T-helper 1 cell treated with Interleukin-12 subunit alpha and Interleukin-12 subunit beta and Interleukin-4 antibody, amounts not matched to agents 30 μg/mL and 1 μg/mL, for 36 hours (primary cell): ENCODE measurements at regions not wholly inside any gene's neighbourhood (a gene's known extent, or its start where the extent isn't known, plus 50 kb on each side); places are given as distances from the start of the nearest gene placed in this dataset.

ENCODE experiments used
- H3K27ac Mint-ChIP-seq: one replicate; pipeline ENCODE4 v1.8.0; 2021; ENCODE audit warnings: mild to moderate bottlenecking, mixed read lengths
- H3K27me3 Mint-ChIP-seq: one replicate; pipeline ENCODE4 v1.8.0; 2021; ENCODE audit warnings: low read depth, mixed read lengths
- H3K36me3 Mint-ChIP-seq: one replicate; pipeline ENCODE4 v1.8.0; 2021; ENCODE audit warnings: low read depth, mixed read lengths
- H3K4me1 Mint-ChIP-seq: one replicate; pipeline ENCODE4 v1.8.0; 2021; ENCODE audit warnings: low read depth, mixed read lengths
- H3K4me3 Mint-ChIP-seq: one replicate; pipeline ENCODE4 v1.8.0; 2021; ENCODE audit warnings: mild to moderate bottlenecking, moderate library complexity, mixed read lengths
- H3K9me3 Mint-ChIP-seq: one replicate; pipeline ENCODE4 v1.8.0; 2021; ENCODE audit warnings: mixed read lengths

DNA sequence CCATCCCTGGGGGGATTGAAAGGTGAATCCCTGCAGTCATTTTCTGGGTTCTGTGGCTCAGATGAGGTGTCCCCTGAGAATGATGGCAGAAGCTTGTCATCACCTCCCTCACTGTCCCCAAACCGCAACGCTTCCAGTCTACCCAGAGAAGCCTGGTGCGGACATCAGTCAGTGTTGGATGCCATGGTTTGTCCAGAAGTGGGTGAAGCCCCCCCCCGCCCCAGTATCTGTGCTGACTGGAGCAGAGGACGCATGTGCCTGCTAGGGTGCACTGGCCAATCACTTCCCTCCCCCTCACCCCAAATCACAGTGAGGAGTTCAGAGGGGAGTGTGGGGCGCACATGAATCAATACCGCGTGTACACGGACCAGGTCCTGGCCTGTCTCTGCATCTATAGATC, 150.5 kb downstream of the TEX29 start:
- no peak overlapping the region for H3K4me3 Mint-ChIP-seq
- H3K4me1 Mint-ChIP-seq, result no peaks in the 10 kb centered on the region
- H3K9me3 Mint-ChIP-seq, result no peaks in the 10 kb centered on the region
- H3K27ac Mint-ChIP-seq, result no peak overlapping the region
- peaks cover 8% of the 10 kb centered on the region for H3K27me3 Mint-ChIP-seq
- H3K36me3 Mint-ChIP-seq, result no peaks in the 10 kb centered on the region

GRCh38 chr13:111472083-111472482, 151.6 kb downstream of the TEX29 start:
- H3K4me3 Mint-ChIP-seq, result no peak overlapping the region
- no peak overlapping the region for H3K27ac Mint-ChIP-seq
- no peaks in the 10 kb centered on the region for H3K9me3 Mint-ChIP-seq
- peaks cover 1% of the 10 kb centered on the region for H3K27me3 Mint-ChIP-seq
- no peaks in the 10 kb centered on the region for H3K36me3 Mint-ChIP-seq
- no peaks in the 10 kb centered on the region for H3K4me1 Mint-ChIP-seq

GRCh38 chr13:111472559-111473460, 152.4 kb downstream of the TEX29 start:
- Mint-ChIP-seq H3K36me3 (no peaks in the 10 kb centered on the region), H3K4me3 (no peak overlapping the region), H3K9me3 (no peaks in the 10 kb centered on the region), H3K27me3 (no peaks in the 10 kb centered on the region), H3K4me1 (no peaks in the 10 kb centered on the region), H3K27ac (no peak overlapping the region)

GRCh38 chr13:111474136-111475002, 153.9 kb downstream of the TEX29 start:
- H3K9me3 Mint-ChIP-seq, result no peaks in the 10 kb centered on the region
- H3K27ac Mint-ChIP-seq, result no peak overlapping the region
- no peaks in the 10 kb centered on the region for H3K4me1 Mint-ChIP-seq
- no peaks in the 10 kb centered on the region for H3K36me3 Mint-ChIP-seq
- no peaks in the 10 kb centered on the region for H3K27me3 Mint-ChIP-seq
- no peak overlapping the region for H3K4me3 Mint-ChIP-seq

- Mint-ChIP-seq H3K27ac (no peak overlapping the region), H3K4me3 (no peak overlapping the region), H3K4me1 (no peaks in the 10 kb centered on the region), H3K27me3 (no peaks in the 10 kb centered on the region), H3K36me3 (no peaks in the 10 kb centered on the region), H3K9me3 (no peaks in the 10 kb centered on the region)
These were observed 155.0 kb downstream of the TEX29 start for GRCh38 chr13:111475488-111475887.

GRCh38 chr13:111476197-111476596, 155.8 kb downstream of the TEX29 start:
- no peaks in the 10 kb centered on the region for H3K36me3 Mint-ChIP-seq
- H3K27ac Mint-ChIP-seq, result no peak overlapping the region
- H3K4me3 Mint-ChIP-seq, result no peak overlapping the region
- no peaks in the 10 kb centered on the region for H3K9me3 Mint-ChIP-seq
- no peaks in the 10 kb centered on the region for H3K27me3 Mint-ChIP-seq
- no peaks in the 10 kb centered on the region for H3K4me1 Mint-ChIP-seq

DNA sequence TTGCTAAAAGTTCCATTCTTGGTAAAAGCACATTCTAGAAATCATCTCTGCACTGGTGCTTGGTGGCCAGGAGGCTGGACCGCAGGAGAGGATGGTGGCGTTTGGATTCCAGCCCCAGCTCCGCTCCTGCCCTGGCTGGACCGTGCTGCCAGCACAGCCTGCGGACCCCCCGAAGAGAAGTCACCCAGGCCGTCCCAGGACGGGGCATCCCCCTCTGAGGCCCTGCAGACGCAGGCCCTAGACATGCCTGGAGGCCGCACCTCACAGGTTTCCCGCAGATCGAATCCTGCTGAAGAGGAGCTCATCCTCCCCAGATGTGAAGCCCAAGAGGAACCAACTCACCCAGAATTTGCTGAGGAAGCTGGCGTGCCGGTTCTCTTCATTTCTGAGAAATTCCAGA, 159.0 kb downstream of the TEX29 start:
- Mint-ChIP-seq H3K27me3 (no peaks in the 10 kb centered on the region), H3K4me1 (no peaks in the 10 kb centered on the region), H3K36me3 (no peaks in the 10 kb centered on the region), H3K27ac (no peak overlapping the region), H3K9me3 (no peaks in the 10 kb centered on the region), H3K4me3 (no peak overlapping the region)

DNA sequence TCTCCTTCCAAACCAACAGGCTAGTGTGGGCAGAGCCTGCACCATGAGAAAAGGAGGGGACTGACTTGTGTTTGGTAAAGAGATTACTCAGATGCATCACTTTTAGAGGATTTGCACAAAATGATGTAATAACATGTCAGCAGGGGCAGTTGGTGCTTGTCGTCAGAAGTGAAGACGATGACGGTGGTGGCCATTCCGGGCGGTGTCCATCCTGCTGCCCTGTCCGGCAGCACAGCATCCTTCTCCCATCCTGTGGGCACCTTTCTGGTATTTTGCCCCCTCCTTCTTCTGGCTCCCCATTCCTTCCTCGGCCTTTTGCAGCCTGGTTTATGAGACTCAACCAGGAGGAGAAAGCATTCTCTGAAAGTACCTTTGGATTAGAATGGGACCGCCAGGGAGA, 160.1 kb downstream of the TEX29 start:
- Mint-ChIP-seq H3K4me1 (no peaks in the 10 kb centered on the region), H3K9me3 (peaks cover 1% of the 10 kb centered on the region), H3K36me3 (no peaks in the 10 kb centered on the region), H3K4me3 (no peak overlapping the region), H3K27me3 (no peaks in the 10 kb centered on the region), H3K27ac (no peak overlapping the region)

GRCh38 chr13:111480976-111481375, 160.5 kb downstream of the TEX29 start:
- H3K27me3 Mint-ChIP-seq, result no peaks in the 10 kb centered on the region
- no peak overlapping the region for H3K27ac Mint-ChIP-seq

GRCh38 chr13:111482126-111482525, 161.7 kb downstream of the TEX29 start:
- Mint-ChIP-seq H3K4me3 (no peak overlapping the region), H3K36me3 (no peaks in the 10 kb centered on the region), H3K27ac (no peak overlapping the region), H3K27me3 (no peaks in the 10 kb centered on the region), H3K9me3 (peaks cover 4% of the 10 kb centered on the region), H3K4me1 (no peaks in the 10 kb centered on the region)

More at GRCh38 chr13:111480976-111481375, 160.5 kb downstream of the TEX29 start:
- Mint-ChIP-seq H3K36me3 (no peaks in the 10 kb centered on the region), H3K4me1 (no peaks in the 10 kb centered on the region), H3K4me3 (no peak overlapping the region), H3K9me3 (peaks cover 4% of the 10 kb centered on the region)

- H3K4me3 Mint-ChIP-seq, result no peak overlapping the region
- no peaks in the 10 kb centered on the region for H3K27me3 Mint-ChIP-seq
- peaks cover 4% of the 10 kb centered on the region for H3K9me3 Mint-ChIP-seq
- no peaks in the 10 kb centered on the region for H3K4me1 Mint-ChIP-seq
- H3K36me3 Mint-ChIP-seq, result no peaks in the 10 kb centered on the region
- H3K27ac Mint-ChIP-seq, result no peak overlapping the region
These were observed 162.6 kb downstream of the TEX29 start for GRCh38 chr13:111482806-111483620.

DNA sequence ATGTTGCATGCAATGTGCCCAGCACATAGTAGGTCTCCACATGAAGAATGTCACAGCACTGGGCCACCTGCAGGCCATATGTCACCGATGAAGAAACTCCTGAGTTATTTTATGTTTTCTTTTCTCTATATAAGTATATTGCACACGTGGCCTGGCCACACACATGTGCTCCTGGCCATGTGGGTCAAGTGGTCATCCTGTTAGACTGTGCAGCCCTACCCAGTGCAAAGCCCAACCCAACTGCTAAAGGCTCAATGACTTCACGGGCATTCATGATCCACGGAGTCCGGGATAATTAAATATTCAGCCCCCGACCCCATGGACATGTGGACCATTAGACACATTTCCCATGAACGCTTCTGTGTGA, 163.2 kb downstream of the TEX29 start:
- peaks cover 4% of the 10 kb centered on the region for H3K9me3 Mint-ChIP-seq
- H3K27me3 Mint-ChIP-seq, result no peaks in the 10 kb centered on the region
- H3K4me1 Mint-ChIP-seq, result no peaks in the 10 kb centered on the region
- H3K27ac Mint-ChIP-seq, result no peak overlapping the region
- no peaks in the 10 kb centered on the region for H3K36me3 Mint-ChIP-seq
- no peak overlapping the region for H3K4me3 Mint-ChIP-seq

DNA sequence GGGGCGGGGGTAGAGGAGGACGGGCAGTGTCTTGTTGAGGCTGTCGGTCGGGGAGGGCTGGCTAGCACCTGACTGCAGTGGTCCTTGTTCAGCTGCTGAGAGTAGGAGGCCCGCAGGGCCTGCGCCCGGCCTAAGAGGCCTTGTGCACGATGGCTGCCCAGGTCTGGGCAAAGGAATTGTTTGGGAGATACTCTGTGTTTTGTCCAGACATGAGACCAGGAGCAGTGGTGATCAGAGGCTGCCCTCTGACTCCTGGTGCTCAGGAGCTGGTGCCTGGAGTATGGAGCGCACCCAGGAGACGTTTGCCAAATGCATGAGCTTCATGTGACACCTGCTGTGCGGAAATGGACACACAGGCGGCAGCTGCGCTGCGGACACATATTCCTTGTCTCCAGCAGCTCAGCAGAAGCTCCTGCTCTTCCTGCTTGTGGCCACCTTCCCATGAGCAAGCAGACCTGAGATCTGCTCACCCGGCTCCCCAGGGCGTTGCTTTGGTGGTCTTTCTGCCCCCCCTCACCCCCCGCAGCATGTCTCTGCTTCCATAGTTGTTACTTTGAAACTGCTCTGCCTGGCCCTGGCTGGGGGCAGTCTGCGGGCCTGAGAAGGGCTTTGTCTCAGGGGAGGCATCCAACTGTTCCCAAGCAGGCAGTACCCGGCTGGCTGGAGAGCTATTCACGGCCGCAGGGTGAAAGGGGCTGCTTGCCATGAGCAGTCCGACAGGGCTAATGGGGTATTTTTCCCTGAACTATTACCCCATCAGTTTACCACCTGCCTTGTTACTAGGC, 163.9 kb downstream of the TEX29 start:
- Mint-ChIP-seq H3K27me3 (no peaks in the 10 kb centered on the region), H3K4me3 (no peak overlapping the region), H3K36me3 (no peaks in the 10 kb centered on the region), H3K27ac (no peak overlapping the region), H3K9me3 (peaks cover 4% of the 10 kb centered on the region), H3K4me1 (no peaks in the 10 kb centered on the region)

GRCh38 chr13:111484959-111485358, 164.5 kb downstream of the TEX29 start:
- no peak overlapping the region for H3K27ac Mint-ChIP-seq
- no peaks in the 10 kb centered on the region for H3K36me3 Mint-ChIP-seq
- no peaks in the 10 kb centered on the region for H3K27me3 Mint-ChIP-seq
- H3K4me3 Mint-ChIP-seq, result no peak overlapping the region
- H3K9me3 Mint-ChIP-seq, result peaks cover 4% of the 10 kb centered on the region
- H3K4me1 Mint-ChIP-seq, result no peaks in the 10 kb centered on the region
